ENCODE measurements at regions not wholly inside any gene's neighbourhood (a gene's known extent, or its start where the extent isn't known, plus 50 kb on each side); places are given as distances from the start of the nearest gene placed in this dataset.

DNA sequence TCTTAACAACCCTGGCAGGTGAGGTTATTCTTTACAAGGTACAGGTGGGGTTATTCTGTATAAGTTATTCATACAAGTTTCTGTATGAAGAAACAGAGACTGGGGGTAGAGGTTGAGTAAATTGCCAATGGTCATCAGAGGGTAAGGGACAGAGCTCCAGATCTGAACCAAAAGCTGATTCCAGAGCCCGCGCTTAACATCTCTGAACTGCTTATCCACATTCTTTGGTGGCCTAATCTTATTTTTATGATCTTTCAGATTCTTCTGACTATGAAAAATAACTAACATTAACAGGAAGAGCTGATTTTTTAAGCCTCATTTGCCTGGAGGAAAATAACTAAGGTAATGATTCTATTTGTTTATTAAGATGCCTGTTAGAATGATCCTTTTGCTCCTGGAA lies 63.9 kb upstream of the BARHL2 start:
- TF ChIP-seq, protein P1, sequence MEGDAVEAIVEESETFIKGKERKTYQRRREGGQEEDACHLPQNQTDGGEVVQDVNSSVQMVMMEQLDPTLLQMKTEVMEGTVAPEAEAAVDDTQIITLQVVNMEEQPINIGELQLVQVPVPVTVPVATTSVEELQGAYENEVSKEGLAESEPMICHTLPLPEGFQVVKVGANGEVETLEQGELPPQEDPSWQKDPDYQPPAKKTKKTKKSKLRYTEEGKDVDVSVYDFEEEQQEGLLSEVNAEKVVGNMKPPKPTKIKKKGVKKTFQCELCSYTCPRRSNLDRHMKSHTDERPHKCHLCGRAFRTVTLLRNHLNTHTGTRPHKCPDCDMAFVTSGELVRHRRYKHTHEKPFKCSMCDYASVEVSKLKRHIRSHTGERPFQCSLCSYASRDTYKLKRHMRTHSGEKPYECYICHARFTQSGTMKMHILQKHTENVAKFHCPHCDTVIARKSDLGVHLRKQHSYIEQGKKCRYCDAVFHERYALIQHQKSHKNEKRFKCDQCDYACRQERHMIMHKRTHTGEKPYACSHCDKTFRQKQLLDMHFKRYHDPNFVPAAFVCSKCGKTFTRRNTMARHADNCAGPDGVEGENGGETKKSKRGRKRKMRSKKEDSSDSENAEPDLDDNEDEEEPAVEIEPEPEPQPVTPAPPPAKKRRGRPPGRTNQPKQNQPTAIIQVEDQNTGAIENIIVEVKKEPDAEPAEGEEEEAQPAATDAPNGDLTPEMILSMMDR (IDR thresholded peaks at IDR 0.05; ENCODE audit: poor library complexity), result no peak
- no peak for TF ChIP-seq EZH2 (IDR thresholded peaks at IDR 0.05; ENCODE audit: borderline replicate concordance)
- no peak for TF ChIP-seq EZH2phosphoT487 (IDR thresholded peaks at IDR 0.05; ENCODE audit: low read depth, severe bottlenecking, unreplicated experiment)
